HL-60 (cell line): ENCODE measurements at regions not wholly inside any gene's neighbourhood (a gene's known extent, or its start where the extent isn't known, plus 50 kb on each side); places are given as distances from the start of the nearest gene placed in this dataset.
"Not testable (repeated sequence)": the region's sequence is repeated elsewhere in the genome, so short reads cannot be mapped to it uniquely, and the experiment has no call there.

ENCODE experiments used
- CTCF ChIP-seq: IDR thresholded peaks from one replicate; pipeline ENCODE4 v1.5.1; 2011; ENCODE audit warnings: low read length, control low read depth, inconsistent platforms; ENCODE audit not compliant: insufficient read depth
- GABPA ChIP-seq: IDR thresholded peaks from 2 replicates; pipeline ENCODE4 v1.6.1; 2012; ENCODE audit warnings: low read depth
- POLR2AphosphoS5 ChIP-seq: IDR thresholded peaks from 2 replicates; pipeline ENCODE4 v1.6.1; 2012; ENCODE audit warnings: low read depth
- REST ChIP-seq: IDR thresholded peaks from 2 replicates; pipeline ENCODE4 v1.6.1; 2012; ENCODE audit warnings: low read depth; ENCODE audit not compliant: insufficient replicate concordance
- SPI1 ChIP-seq: IDR thresholded peaks from 2 replicates; pipeline ENCODE4 v1.6.1; 2012; ENCODE audit warnings: low read depth, mild to moderate bottlenecking, borderline replicate concordance

GRCh38 chr4:188740172-188740571 is 600.9 kb downstream of the TRIML1 start:
- TF ChIP-seq GABPA, REST, CTCF, POLR2AphosphoS5, SPI1: not testable (repeated sequence)
